ENCODE measurements at regions not wholly inside any gene's neighbourhood (a gene's known extent, or its start where the extent isn't known, plus 50 kb on each side); places are given as distances from the start of the nearest gene placed in this dataset.
"Not testable (repeated sequence)": the region's sequence is repeated elsewhere in the genome, so short reads cannot be mapped to it uniquely, and the experiment has no call there.

GRCh38 chr5:130294798-130295197 lies 390.5 kb downstream of the CHSY3 start:
- TF ChIP-seq CTCF (IDR thresholded peaks at IDR 0.05; ENCODE audit: low read depth, low read length); EZH2phosphoT487 (IDR thresholded peaks at IDR 0.05; ENCODE audit: low read depth): not testable (repeated sequence)
